SK-N-SH (cell line): ENCODE measurements at regions not wholly inside any gene's neighbourhood (a gene's known extent, or its start where the extent isn't known, plus 50 kb on each side); places are given as distances from the start of the nearest gene placed in this dataset.

Source experiments
- CTCF ChIP-seq: fragments of 200-600 bp; sonication (generic); IDR thresholded peaks from 2 replicates; pipeline ENCODE4 v1.6.1; 2017; ENCODE audit warnings: antibody characterized with exemption, mild to moderate bottlenecking, moderate library complexity
- EP300 ChIP-seq, 2 experiments: IDR thresholded peaks; 2 replicates each; pipeline versions ENCODE4 v1.4.0 to v1.6.1; 2012; ENCODE audit warnings: borderline replicate concordance in 1 of 2, low read depth in 1 of 2, low read length in 1 of 2
- JUND ChIP-seq: IDR thresholded peaks from 2 replicates; pipeline ENCODE4 v1.4.0; 2012
- RCOR1 ChIP-seq: fragments of 150-350 bp; IDR thresholded peaks from 2 replicates; pipeline ENCODE4 v1.6.1; 2017; ENCODE audit warnings: antibody characterized with exemption, low read length
- SIN3A ChIP-seq: IDR thresholded peaks from 2 replicates; pipeline ENCODE4 v1.6.1; 2012; ENCODE audit warnings: low read depth, mild to moderate bottlenecking, low read length, moderate library complexity, borderline replicate concordance
- TF ChIP-seq, protein P1 (sequence below): fragments of 150-350 bp; IDR thresholded peaks from 2 replicates; pipeline ENCODE4 v1.6.1; 2017; ENCODE audit warnings: antibody characterized with exemption, low read length, low read depth, borderline replicate concordance

DNA sequence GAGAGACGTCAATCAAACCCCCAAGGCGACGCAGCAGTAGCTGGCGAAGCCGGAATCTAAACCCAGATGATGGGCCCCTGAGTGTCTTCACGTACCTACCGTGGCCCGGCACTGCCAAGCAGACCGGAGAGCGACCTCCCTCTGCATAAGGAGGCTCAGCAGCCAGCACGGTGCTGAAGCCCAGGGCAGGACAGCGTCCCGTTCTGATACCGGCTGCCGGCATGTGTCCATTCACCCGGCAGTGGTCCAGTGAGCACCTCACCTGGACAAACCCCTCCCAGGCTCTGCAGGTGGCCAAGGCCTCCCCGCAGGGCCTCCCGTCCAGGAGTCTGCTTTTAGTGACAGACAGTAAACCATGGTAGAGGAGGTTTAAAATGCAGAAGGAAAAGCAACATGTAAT lies 142.0 kb downstream of the BRD1 start:
- TF ChIP-seq JUND (no peak), CTCF (no peak), RCOR1 (no peak), EP300 (IDR thresholded peaks at IDR 0.05; ENCODE audit: borderline replicate concordance in 1 of 2, low read depth in 1 of 2, low read length in 1 of 2) (no peak), SIN3A (no peak)
- TF ChIP-seq, protein P1, sequence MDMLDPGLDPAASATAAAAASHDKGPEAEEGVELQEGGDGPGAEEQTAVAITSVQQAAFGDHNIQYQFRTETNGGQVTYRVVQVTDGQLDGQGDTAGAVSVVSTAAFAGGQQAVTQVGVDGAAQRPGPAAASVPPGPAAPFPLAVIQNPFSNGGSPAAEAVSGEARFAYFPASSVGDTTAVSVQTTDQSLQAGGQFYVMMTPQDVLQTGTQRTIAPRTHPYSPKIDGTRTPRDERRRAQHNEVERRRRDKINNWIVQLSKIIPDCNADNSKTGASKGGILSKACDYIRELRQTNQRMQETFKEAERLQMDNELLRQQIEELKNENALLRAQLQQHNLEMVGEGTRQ: no peak
